NCI-H1105 treated with DMSO at 0.1 percent for 48 hours (cell line): ENCODE measurements at regions not wholly inside any gene's neighbourhood (a gene's known extent, or its start where the extent isn't known, plus 50 kb on each side); places are given as distances from the start of the nearest gene placed in this dataset.
A peak's percentile ranks its signal among the peaks of the same experiment; 100 is the strongest.

ENCODE experiments used
- DNase-seq: peaks from one replicate; lab custom pipeline; 2025; lab: John Stamatoyannopoulos, UW

GRCh38 chr18:47595831-47596501 is 334.5 kb downstream of the SMAD2 start:
- peak; percentile 45 for DNase-seq

- DNase-seq, result peak; percentile 91
These were observed 335.8 kb downstream of the SMAD2 start for GRCh38 chr18:47594621-47595086.

GRCh38 chr18:47593744-47594472 is 336.6 kb downstream of the SMAD2 start:
- DNase-seq, result peak; percentile 53

DNA sequence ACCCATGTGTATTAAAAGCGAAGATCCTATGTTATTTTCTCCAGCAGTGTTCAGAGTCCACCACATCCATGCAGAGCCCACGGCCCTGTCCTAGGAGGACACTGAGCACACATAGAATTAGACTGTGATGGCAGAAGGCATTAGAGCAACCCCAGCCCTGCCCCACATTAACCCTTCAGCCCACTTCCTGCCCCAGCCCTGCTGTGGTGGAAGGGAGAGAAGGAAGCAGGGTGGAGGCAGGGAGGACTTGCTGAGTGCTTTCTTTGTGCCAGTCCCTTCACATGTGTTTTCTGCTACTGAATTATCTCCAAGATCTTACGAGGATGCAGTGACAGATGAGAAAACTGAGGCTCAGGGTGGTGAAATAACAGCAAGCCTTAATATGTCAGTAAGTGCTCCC is 339.0 kb downstream of the SMAD2 start:
- no peak for DNase-seq

- DNase-seq, result peak; percentile 28
These were observed 336.1 kb upstream of the SKOR2 start for GRCh38 chr18:47587587-47587986.

GRCh38 chr18:47586418-47587070 is 335.1 kb upstream of the SKOR2 start:
- no peak for DNase-seq

GRCh38 chr18:47585914-47586313 is 334.5 kb upstream of the SKOR2 start:
- DNase-seq, result no peak

- DNase-seq, result no peak
These were observed 333.7 kb upstream of the SKOR2 start for GRCh38 chr18:47585136-47585535.

DNA sequence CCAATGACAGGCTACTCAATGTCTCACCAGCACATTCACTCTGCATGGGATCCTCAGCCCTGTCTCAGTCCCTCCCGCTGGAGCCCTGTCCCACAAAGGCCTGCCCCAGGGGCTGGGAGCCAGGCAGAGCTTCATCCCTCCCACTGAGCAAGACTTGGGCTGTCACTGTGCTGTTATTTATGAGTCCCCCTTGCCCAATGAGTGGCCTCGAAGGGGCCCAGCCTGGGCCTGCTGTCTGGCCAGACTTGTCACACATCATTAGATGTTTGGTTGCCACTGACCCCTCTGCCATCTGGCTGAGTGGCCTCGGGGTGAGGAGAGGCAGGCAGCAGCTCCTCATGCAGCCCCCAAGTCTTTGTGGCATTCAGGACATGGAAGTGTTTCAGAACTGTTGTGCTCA is 330.6 kb upstream of the SKOR2 start:
- no peak for DNase-seq

GRCh38 chr18:47577520-47577919 is 326.1 kb upstream of the SKOR2 start:
- DNase-seq, result no peak

DNA sequence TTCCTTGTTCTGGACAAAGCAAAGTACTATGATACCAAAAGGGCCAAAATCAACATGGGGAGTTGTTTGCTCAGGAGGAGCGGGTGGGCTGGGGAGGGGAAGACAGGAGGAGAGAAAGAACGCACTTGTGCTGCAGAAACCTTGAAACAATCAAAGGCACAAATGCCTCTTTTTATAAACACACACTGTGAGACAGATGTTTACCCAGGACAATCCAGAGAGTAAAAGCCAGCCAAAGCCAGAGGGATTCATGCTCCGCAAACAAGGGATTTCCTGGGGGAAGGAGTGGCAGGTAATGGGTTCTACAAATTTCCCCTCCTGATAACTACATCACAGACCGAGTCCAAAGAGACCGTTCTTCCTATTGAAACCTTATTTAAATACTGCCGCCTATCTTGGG is 323.5 kb upstream of the SKOR2 start:
- DNase-seq, result no peak

- DNase-seq, result no peak
These were observed 320.5 kb upstream of the SKOR2 start for GRCh38 chr18:47571957-47572356.

DNA sequence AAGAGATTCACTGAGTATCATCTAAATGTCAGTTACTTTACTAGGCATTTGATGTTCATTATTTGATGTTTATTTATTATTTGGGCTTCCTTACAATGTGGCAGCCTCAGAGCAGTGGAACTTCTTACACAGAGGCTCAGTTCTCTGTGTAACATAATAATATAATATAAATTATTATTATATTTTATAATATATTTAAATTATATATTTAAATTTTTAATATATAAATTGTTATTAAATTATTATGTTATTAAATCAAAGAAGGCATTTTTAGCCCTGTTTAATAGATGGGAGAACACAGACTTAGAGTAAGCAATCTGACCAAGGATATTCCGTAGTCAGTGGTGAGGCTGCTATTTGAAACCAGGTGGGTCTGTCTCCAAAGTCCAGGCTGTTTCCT is 315.3 kb upstream of the SKOR2 start:
- DNase-seq, result no peak

DNA sequence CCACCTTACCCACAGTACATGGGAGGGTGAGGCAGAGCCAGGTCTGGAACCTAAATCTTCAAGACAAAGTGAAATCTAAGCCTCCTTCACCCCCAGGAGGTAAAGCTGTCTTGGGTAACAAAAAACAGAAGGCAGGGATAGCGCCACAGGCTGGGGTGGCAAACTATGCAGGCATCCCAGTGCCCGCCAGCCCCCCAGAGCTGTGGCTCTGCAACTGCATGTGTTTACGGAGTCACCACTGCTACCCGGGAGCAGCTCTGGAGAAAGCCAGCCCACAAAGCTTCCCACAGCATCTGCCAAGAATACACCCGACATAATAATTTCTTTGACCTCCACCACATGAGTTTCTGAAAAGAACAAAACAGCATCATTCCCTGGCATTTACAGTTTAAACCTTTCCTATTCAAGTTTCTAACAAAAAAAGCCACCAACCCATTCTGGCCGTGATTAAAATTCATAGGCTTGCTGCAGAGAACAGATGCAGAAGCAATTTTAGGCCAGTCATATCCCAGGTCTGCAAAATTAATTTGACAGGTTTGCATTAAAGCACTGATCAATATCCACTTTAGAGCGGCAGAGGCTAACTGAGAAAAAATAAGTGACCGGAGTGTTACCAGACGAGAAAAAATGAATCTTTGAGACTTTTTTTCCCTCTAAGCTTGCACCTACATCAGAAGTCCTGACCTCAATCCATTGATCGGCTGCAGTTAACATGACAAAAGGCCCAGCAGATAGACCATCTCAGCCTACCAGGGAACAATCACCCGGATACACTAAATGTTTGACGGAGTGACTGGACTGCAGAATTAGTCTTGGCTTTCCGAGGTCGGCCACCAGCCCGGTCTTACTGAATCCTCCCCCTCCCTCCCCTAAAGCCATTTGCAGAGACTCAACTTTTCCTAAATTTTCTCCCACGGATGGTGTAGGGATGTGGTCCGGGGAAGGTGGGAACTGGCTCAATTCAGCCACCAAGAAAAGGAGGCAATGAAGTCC is 309.6 kb upstream of the SKOR2 start:
- no peak for DNase-seq

GRCh38 chr18:47558110-47558750 is 306.8 kb upstream of the SKOR2 start:
- no peak for DNase-seq

DNA sequence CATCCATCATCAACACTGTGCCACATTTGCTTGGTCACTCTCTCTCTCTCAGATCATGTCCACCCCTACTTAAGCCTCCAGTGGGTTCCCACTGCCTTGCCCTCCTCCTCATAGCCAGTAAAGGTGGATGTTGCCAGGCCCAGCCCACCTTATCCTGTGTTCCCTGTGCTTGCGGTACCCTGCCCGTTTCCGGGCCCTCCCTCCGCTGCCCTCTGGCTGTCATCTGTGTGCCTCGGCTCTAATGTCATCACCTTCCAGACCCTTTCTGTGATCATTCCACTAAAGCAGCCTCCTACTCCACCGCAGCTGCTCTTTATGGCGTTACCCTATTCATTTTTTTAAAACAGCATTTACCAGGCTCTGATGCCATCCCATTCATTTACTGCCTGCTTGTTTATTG is 305.7 kb upstream of the SKOR2 start:
- no peak for DNase-seq

- no peak for DNase-seq
These were observed 301.3 kb upstream of the SKOR2 start for GRCh38 chr18:47552783-47553182.

- DNase-seq, result no peak
These were observed 299.2 kb upstream of the SKOR2 start for GRCh38 chr18:47550611-47551010.

DNA sequence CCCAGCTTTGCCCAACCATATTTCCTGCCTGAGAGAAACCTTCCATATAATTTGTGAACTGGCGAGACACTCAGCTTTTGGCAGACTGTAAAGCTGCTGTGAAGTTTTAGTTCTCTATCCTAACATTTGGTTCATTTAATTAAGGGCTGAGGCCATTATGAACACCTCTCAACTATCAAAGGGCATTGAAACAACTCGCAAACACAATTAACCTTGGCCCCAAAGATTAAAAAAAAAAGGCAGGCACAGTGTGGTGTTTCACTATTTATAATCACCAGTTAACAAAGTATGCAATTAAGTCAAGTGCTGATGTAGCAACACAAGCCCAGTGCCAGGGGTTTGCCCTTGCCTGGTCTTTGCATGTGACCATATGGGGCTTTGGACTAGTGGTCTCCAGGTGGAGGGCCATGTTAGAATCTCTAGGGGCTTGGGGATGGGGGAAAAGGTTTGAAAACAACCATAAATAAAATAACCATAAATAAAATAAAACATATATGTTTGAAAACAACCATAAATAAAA is 297.6 kb upstream of the SKOR2 start:
- peak; percentile 95 for DNase-seq

DNA sequence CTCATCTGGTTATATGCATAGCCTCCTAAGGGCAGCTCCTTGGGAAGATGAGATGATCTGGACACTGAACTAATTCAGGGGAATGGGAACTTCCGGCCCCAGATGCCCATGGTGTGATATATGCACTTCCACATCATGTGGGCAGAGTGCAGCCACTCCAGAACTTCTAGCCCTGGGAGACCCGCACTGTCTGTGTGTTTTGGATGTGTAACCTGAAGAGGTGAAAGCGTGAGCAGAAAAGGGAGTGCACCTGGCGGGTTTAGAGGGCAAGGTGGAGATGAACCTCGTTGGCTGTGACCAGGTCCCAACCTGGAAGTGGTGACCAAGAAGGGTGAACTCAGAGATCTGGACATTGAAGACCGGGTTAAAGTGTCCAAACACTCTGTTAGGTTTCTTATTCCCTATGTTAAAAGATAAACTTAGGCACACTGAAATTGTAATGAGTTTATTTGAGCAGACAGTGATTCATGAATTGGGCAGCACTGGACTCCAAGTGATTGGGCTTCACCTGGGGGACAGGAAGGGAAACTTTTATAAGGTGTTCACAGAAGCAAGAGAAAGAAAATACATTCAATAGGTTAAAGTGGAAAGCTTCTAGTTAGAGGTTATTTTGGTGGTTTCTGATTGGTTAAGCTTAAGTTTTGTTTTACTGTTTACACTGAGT is 296.2 kb upstream of the SKOR2 start:
- DNase-seq, result no peak

DNA sequence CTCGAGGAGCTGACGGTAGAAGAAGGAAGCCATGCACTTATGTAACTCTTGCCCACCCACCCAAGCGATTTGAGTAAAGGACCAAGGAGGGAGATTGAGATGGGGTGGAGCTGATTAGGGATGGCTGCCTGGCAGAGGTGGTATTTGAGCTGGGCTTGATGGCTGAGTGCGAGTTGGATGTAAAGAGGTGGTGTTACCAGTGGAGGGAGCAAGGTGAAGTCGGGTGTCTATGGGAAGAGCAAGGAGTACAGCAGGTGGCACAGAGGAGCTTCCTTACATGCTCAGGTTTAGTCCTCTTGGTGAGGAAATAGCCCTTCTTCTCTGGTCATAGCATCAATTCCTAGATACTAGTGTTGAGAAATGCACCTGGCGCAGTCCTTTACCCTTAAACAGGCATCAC is 294.2 kb upstream of the SKOR2 start:
- no peak for DNase-seq
